ENCODE measurements at regions not wholly inside any gene's neighbourhood (a gene's known extent, or its start where the extent isn't known, plus 50 kb on each side); places are given as distances from the start of the nearest gene placed in this dataset.

- TF ChIP-seq ZBTB40 (IDR thresholded peaks at IDR 0.05): no peak
- no peak for TF ChIP-seq ZBTB40 (CRISPR knock-in tag; IDR thresholded peaks at IDR 0.05)
- TF ChIP-seq ETV6 (IDR thresholded peaks at IDR 0.05; ENCODE audit: borderline replicate concordance in 1 of 2, low read depth in 2 of 2, low read length in 1 of 2): no peak
- no peak for TF ChIP-seq ETV6 (CRISPR knock-in tag; IDR thresholded peaks at IDR 0.05; ENCODE audit: borderline replicate concordance)
- TF ChIP-seq ZNF436 (CRISPR knock-in tag; IDR thresholded peaks at IDR 0.05): no peak
- TF ChIP-seq MTA1 (IDR thresholded peaks at IDR 0.05; ENCODE audit: borderline replicate concordance): peak; percentile 86
- no peak; the same call in 1 of the 2 replicates for TF ChIP-seq CREB3 (tag; conservative IDR thresholded peaks at IDR 0.05; ENCODE audit: low read depth)
- TF ChIP-seq GABPB1 (CRISPR knock-in tag; IDR thresholded peaks at IDR 0.05): no peak
- no peak for TF ChIP-seq SFPQ (IDR thresholded peaks at IDR 0.05; ENCODE audit: low read depth, low read length)
- no peak for TF ChIP-seq ZNF347 (CRISPR knock-in tag; IDR thresholded peaks at IDR 0.05; ENCODE audit: low read depth)
- TF ChIP-seq FOXK1 (CRISPR knock-in tag; IDR thresholded peaks at IDR 0.05; ENCODE audit: borderline replicate concordance): no peak
- no peak for TF ChIP-seq MEF2D (tag; conservative IDR thresholded peaks at IDR 0.05; ENCODE audit: low read depth)
- TF ChIP-seq ZNF224 (CRISPR knock-in tag; IDR thresholded peaks at IDR 0.05): no peak
- TF ChIP-seq ZNF644 (tag; IDR thresholded peaks at IDR 0.05; ENCODE audit: low read depth): 0 out of 2 replicates have a peak, but pooled peaks have one; percentile 22
- TF ChIP-seq CBFA2T2 (conservative IDR thresholded peaks at IDR 0.05): peak; percentile 86
- TF ChIP-seq FOXA3 (CRISPR knock-in tag; conservative IDR thresholded peaks at IDR 0.05 in 1 of 2, IDR thresholded peaks at IDR 0.05 in 1 of 2): no peak
Observed at GRCh38 chr15:36428102-36428845, 151.2 kb upstream of the CDIN1 start (continued).
